K562 (cell line): ENCODE measurements at regions not wholly inside any gene's neighbourhood (a gene's known extent, or its start where the extent isn't known, plus 50 kb on each side); places are given as distances from the start of the nearest gene placed in this dataset.

Experiments used
- ATF3 ChIP-seq, 2 experiments: fragments of 450-650 bp in 1 of 2; sonication (generic) in 1 of 2; formaldehyde crosslinking in 1 of 2; IDR thresholded peaks in 1 of 2; conservative IDR thresholded peaks in 1 of 2; 2 replicates each; pipeline versions ENCODE4 v1.6.1 to v1.8.1; 2016 to 2023; ENCODE audit warnings: mild to moderate bottlenecking in 2 of 2, moderate library complexity in 2 of 2, inconsistent platforms in 1 of 2, missing genetic modification reagents in 1 of 2
- HMBOX1 ChIP-seq: sonication (generic); IDR thresholded peaks from 2 replicates; pipeline ENCODE4 v1.6.1; 2016
- HMG20A ChIP-seq: fragments of 450-650 bp; formaldehyde crosslinking; conservative IDR thresholded peaks from 2 replicates; pipeline ENCODE4 v1.4.0; 2020; ENCODE audit warnings: mild to moderate bottlenecking, mixed read lengths
- RREB1 ChIP-seq: fragments of 250-450 bp; sonication (Bioruptor Pico); IDR thresholded peaks from 2 replicates; pipeline ENCODE4 v1.4.0; 2020
- TAF1 ChIP-seq: IDR thresholded peaks from 2 replicates; pipeline ENCODE4 v1.6.1; 2011; ENCODE audit warnings: mild to moderate bottlenecking, low read length, moderate library complexity; ENCODE audit not compliant: insufficient read depth, control insufficient read depth, severe bottlenecking; ENCODE audit errors: extremely low read depth
- ZNF830 ChIP-seq: fragments of 250-450 bp; sonication (Bioruptor Pico); IDR thresholded peaks from 2 replicates; pipeline ENCODE4 v1.5.0; 2021; ENCODE audit warnings: mild to moderate bottlenecking

GRCh38 chr1:99455760-99456159, 190.2 kb upstream of the PALMD start (continued):
- TF ChIP-seq RREB1 (no peak), HMBOX1 (no peak), ZNF830 (CRISPR knock-in tag) (no peak), TAF1 (no peak), HMG20A (CRISPR knock-in tag) (no peak), ATF3 (IDR thresholded peaks at IDR 0.05) (no peak), ATF3 (CRISPR knock-in tag; conservative IDR thresholded peaks at IDR 0.05) (no peak)
- TF ChIP-seq, all 486 proteins: peak for 0
